NCI-H1092 treated with DMSO at 0.1 percent for 48 hours (cell line): ENCODE measurements at regions not wholly inside any gene's neighbourhood (a gene's known extent, or its start where the extent isn't known, plus 50 kb on each side); places are given as distances from the start of the nearest gene placed in this dataset.
"Not testable (repeated sequence)": the region's sequence is repeated elsewhere in the genome, so short reads cannot be mapped to it uniquely, and the experiment has no call there.

Experiments used
- DNase-seq: peaks from one replicate; lab custom pipeline; 2025; lab: John Stamatoyannopoulos, UW

DNA sequence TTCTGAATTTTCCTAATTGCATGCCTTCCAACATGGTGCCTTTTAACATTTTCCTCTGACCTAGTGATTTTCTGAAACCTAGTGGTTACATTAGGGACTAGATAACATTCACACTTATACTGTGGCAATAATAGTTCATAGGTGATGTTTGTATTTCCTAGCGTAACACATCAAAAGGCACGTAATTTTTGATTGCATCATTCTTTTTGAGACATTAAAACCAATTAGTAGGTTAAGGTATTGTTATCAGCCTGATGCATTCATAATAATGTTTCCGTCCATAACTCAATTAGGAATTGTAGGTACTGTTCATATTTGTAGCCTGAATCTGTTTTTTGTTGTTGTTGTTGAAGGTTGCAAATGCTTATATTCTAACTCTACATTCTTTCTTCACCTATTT lies 192.4 kb downstream of the ANXA1 start:
- DNase-seq: no peak

DNA sequence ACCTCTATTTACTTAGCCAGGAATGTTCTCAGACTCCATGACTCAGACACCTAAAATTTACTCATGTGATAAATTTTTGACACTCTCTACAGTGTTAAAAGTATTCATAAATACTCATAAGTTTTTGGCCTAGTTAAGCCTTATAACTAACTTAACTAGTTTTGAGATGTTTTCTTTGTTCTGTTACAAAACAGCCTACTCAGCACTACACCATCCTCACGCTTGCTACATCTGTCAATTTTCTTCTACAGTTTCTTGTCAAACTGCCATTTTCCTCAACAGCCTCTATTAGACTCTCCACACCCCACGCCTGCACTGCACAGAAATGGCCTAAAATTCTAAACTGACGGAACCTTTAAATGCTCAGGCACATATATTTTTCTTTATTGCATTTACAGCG lies 195.5 kb downstream of the ANXA1 start:
- no peak for DNase-seq

DNA sequence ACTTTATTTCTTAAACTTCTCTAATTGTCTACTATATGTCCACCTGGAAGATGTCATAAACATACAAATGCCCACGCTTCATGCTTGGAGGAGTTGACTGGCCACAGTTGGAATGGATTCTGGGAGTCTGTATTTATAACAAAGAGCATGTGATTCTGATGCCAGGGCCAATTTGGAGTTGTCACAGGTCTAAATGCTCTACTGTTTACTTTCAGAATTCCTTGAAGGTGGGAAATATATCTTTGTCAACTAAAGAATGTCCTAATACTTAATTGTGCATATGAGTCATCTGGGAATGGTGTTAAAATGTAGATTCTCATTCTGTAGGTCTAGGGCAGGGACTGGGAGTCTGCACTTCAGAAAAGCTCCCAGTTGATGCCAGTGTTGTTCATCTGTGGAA lies 196.1 kb downstream of the ANXA1 start:
- DNase-seq: no peak

DNA sequence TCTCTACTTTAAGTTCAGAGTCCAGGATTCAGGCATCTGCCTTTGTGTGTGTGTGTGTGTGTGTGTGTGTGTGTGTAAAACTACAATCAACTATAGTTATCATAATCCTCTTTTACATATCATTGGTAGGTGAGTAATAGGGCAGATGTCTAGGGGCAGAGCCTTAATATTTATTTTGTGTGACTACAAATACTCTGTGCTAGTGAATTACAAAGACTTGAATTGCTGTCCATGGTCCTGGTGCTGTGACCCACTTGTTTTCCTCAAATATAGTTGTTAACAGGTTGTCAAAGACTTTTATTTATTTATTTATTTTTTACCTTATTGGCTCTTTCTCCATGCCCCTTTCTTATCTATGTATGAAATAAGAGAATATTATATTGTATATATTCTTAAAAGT lies 196.8 kb downstream of the ANXA1 start:
- DNase-seq: no peak

DNA sequence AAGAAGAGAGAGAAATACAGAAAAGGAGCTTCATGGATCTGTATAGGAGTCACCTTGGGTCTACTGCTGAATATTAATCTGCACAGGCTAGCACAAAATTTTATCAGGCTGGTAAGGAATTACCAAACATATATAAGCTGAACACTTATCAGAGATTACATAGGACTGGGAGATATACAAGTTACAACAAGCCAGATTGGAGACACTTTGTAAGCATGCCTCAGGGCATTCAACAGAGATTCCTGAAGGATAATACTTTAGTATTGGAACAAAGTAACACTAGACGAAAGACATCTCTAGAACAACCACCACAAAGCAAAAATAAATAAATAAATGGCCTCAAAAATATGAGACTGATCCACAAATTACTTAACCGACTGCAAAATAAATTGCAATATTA lies 197.8 kb downstream of the ANXA1 start:
- no peak for DNase-seq

DNA sequence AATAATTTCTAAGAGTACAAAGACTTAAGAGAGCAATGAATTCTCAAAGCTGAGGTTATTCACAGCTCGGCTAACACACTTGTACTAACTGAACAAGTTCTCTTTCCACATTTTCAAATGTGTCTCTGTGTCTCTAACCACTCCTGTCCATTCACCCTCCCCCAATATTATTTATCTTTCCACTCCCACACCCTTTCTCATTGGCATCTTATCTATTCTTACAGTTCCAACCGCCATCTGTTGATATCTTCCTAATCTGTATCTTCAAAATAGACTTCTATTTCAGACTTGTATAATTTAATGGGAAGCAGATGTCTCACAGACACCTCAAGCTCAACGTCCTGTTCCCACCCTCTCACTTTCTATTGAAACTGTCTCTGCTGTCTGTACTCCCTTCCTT lies 205.9 kb downstream of the ANXA1 start:
- DNase-seq: no peak

DNA sequence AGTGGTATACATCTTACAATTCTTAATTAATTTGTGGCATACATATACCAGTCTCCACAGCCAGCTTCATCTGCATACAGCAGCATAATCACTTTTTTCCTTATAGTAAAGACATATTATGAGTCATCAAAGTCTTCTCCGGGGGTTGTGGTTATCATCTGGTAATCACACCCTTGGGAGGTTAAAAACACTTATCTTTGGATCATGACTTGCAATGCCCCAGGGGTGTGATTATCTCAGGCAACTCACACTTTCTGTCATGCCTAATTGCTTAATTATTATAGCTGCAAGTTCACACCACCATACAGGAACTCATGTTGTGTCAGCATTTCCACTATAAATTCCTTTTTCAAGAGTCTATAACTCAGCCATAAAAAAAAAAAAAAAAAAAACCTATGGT lies 218.4 kb downstream of the ANXA1 start:
- no peak for DNase-seq

DNA sequence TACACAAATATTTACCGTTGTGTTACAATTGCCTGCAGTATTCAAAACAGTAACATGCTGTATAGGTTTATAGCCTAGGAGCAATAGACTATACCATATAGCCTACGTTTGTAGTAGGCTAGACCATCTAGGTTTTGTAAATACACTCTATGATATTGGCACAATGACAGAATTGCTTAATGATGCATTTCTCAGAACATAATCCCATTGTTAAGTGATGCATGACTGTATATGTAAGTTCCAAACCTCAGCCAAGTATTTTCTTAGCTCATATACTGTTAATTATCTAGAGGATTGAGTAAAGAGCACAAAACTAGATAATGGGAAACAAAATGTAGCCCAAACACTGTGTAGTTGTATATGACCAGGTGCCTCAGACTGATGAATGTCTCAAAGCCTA lies 220.1 kb downstream of the ANXA1 start:
- DNase-seq: peak; percentile 7

DNA sequence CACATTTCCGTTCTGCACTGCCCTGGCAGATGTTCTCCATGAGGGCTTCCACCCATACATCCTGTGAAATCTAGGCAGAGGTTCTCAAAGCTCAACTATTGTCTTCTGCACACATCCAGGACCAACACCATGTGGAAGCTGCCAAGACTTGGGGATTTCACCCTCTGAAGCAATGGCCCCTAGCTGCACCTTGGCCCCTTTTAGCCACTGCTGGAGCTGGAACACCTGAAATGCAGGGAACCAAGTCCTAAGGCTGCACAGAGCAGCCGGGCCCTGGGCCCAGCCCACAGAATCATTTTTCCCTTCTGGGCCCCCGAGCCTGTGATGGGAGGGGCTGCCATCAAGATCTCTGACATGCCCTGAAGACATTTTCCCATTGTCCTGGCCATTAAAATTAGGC lies 228.7 kb downstream of the ANXA1 start:
- no peak for DNase-seq

DNA sequence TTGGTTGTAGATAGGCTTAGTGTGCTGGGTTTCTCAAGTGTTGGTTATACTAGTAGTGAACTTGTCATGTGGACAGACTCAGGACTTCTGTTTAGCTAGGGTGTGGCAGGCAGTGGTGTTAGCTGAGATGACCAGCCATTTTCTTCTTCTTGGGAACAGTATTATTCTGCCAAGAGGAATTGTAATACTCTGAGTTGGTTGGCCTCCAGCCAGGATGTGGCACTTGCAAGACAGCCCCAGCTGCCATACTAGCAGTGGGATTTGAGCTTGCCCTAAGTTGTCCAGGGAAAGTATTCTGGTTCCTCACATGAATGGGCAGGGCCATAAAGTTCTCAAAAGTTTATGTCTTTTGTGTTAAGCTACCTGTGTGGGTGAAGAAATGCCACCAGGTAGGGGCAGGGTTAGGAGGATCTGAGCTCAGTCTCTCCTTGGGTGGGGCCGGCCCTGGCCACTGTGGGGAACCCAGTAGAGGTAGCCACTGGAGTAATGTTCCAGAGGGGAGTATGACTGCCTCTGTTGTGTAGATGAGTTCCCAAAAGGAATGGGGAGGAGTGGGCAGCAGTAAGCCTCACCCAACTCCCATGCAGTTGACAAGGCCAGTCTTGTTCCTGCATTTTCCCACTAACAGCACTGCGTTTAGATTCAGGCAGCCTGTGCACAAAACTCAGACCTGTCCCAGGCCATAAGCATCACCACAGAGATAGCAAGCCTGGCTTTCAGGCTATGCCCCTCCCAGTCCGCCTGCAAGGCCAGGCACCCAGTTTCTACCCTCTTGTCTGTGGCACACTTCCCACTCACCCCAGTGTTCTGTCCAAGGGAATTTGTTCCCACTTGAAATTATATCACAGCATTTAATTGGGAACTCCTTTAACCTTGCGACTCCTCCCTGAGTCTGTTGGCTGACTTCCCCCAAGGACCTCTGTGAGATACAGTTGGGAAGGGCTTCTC lies 250.7 kb downstream of the ANXA1 start:
- no peak for DNase-seq

DNA sequence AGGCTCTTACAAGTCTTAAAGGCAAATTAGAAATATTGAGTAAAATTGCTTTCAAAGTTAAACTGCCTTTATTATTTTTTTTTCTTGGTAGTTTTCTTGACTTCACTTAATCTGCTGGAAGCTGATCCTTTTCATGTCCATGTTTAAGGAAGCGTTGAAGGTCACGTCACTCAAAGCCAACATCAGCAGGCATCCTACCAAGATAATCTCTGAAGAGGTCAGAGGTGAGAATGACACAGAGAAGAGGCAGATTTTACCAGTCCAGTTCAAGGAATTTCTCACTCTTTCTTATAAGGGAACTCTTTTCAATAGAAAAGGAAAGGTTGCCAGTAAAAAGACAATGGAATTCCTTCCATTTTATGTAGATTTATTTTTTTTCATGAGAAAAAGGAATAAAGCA lies 259.8 kb downstream of the ANXA1 start:
- DNase-seq: no peak

DNA sequence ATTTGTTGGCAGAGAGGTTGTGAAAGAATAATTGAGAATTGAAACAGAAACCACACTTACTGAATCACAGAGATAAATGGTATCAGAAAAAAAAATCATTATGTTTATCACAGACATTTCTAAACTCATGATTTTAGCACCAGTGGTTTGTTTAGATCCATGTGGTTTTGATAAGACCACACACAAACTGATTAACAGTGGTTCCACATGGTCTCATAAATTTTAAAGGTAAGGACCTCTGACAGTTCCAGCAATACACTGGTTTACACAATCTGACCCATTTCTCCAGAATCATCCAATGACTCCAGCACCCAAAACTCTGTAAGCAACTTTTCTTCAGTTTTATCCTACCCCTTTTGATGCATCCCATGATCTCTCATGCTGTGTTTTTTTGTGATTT lies 261.2 kb downstream of the ANXA1 start:
- no peak for DNase-seq

DNA sequence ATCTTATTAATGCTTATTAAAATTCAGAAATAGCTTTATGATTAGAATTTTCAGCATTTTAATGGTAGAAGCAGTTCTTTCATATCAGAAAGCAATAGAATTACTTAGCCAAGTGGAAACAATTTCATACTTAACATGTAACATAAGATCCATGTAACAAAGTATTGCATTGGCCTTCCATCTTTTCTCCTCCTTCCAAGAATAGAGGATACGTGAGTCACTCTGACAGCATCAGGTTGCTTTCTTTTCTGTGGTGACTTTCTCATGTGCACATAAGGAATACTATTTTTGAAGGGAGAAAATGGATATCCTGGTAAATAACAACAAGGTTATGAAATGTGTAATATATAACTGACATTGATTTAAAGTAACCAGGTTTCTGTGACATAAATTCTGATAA lies 272.2 kb downstream of the ANXA1 start:
- DNase-seq: no peak

DNA sequence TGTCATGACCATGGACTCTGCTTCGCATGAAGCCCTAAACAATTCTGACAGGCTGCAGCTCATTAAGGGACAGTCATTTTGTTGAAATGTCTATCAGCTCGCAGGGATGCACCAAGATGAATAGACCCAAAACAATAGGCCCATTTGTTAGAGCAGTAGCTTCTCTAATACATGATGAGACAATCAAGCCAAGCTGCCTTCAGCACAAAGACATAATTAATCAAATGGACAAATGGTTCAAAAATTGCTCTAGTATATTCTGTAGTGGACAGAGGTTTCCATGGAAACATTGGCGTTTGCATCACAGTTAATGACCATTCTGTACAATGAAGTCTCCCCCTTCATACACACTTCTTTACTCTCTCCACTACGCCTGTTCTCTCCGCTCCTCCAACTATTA lies 274.6 kb downstream of the ANXA1 start:
- DNase-seq: peak; percentile 27

DNA sequence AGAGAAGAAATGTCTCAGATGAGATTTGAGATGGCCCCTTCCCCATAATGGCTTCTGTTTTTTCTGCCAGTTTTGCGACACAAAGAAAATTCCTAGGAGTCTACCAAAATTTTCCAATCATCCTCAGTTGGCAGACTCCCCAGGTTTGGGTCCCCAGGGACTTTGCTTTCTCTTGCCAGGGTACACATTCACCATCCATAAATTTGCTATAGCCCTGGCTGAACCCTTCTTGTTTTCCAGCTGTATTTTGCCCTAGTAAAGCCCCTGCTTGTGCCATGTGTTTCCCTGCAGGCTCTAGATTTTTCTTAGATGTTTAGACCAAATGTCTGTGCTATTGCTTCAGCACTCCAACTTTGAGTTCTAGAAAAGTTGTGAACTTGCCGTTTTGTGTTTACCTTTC lies 283.2 kb downstream of the ANXA1 start:
- DNase-seq: peak; percentile 68

DNA sequence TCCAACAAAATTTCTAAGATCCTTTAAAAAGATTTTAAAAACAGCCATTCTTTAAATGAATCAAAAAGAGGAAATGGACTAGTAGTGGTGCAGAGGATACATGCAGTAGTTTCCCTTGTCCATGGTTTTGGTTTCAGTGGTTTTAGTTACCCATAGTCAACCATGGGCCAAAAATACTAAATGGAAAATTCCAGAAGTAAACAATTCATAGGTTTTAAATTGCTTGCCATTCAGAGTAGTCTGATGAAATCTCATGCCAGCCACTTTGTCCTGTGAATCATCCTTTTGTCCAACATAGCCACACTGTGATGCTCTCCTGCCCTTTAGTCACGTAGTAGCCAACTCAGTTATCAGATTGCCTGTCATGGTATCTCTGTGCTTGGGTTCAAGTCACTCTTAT lies 286.1 kb downstream of the ANXA1 start:
- no peak for DNase-seq

DNA sequence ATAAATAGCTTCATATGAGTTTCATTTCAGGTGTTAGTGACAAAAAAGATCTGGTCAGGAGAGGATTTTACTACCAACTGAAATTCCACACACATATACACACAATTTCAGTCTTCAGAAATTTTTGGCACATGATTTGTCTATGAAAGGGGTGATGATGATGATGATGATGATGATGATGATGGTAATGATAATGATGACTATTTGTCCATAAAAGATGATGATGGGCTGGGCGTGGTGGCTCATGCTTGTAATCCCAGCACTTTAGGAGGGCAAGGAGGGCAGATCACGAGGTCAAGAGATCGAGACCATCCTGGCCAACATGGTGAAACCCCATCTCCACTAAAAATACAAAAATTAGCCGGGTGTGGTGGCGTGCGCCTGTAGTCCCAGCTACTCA lies 288.2 kb downstream of the ANXA1 start:
- DNase-seq: not testable (repeated sequence)

DNA sequence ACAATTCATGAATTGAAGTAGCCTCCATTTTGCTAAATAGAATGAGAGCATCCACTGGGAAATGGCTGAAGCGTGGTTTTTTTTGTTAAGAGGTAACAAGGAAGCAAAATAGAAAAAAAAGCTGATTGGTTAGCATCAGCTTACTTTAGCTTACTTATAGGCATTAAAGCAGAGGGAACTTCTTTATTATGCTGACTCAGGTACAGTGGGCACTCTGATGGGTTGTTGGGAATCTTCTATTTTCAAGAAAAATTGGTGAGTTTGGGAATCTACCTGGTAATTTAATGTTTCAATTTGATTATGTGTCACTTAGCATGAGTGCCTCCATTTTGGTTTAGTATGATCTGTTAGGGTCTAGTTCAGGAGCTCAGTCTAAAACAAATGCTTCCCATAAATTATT lies 289.6 kb downstream of the ANXA1 start:
- DNase-seq: no peak

DNA sequence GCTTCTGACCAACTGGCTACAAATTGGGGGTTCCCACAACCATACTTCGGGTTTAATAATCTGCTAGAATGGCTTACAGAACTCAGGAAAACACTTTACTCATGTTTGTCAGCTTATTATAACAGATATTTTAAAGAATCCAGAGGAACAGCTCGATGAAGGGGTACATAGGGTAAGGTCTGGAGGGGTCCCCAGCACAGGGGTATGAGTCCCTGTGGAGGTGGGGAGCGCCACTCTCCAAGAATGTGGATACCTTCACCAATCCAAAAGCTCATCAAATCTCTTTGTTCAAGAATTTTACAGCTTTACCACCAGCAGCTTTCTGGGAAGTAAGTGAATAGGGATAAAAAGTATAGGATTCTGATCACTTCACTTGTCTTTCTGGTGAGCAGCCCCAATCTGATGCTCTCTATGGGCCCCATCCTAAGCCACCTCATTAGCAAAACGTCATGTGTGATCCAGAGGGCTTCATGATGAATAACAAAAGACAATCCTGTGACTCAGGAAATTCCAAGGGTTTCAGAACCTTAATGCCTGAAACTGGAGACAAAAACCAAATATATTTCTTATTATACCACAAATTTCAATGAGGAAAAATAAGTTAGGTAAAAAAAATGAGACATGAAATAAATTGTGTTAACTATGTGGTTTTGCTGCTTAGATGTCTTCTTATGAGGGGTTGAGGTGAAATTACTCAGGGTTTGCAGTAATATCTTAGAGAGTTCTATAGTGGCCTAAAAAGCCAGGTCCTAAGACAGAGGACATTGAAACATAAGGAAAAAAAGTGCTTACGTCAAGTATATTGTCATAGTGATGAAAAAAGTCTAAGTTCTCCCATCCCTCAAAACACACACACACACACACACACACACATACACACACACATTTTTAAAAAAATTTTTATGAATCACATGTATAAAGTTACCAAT lies 290.5 kb downstream of the ANXA1 start:
- no peak for DNase-seq

DNA sequence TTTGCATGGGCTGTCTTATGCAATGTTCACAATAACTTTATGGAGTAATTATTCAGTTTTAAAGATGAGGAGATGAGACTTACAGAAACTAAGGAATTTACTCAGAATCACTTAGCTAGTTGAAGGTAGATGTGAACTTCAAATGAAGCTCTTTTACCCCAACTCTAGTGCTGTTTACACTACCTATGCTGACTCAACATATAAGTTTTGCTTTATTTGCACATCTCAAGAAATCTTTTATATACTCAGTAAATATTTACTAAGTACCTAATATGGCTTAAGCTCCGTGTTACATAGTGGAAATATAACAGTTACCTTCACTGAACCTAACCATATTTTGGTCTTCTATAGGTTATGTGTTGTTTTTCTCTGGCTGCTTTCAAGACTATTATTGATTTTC lies 293.2 kb downstream of the ANXA1 start:
- no peak for DNase-seq

DNA sequence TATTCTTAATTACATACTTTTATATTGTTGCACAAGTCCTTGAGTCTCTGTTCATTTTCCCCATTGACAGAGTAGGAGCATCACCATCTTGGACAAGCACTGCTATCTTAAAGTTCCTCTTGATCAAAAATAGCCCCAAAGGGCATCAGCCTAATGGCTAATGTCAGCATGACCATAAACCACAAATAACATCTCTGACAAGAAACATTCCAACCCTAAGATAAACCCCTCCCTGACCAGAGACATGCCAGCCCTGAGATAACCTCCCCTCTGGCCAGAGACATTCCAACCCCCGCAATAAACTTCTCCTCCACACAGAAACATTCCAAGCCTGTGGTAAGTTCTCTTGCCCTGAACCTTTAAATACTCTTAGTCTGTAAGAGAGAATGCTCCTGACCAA lies 293.7 kb downstream of the ANXA1 start:
- DNase-seq: not testable (repeated sequence)

DNA sequence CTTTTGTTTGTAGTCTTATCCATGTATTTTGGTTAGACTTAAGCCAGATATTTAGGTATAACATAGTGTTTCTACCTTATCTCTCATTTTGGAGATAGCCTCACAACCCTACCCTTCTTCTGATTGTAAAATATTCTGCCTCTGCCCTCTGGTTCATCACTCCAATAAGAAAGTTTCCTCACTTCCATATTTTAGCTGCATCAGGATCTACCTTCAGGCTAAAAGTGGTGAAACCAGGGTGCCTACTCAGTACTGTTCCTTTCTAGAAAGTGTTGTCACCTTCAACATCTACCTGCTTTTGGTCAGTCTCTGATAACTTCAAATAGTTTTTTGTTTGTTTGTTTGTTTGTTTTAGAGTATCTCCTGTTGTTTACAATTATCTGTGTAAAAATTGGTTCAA lies 294.6 kb downstream of the ANXA1 start:
- no peak for DNase-seq

DNA sequence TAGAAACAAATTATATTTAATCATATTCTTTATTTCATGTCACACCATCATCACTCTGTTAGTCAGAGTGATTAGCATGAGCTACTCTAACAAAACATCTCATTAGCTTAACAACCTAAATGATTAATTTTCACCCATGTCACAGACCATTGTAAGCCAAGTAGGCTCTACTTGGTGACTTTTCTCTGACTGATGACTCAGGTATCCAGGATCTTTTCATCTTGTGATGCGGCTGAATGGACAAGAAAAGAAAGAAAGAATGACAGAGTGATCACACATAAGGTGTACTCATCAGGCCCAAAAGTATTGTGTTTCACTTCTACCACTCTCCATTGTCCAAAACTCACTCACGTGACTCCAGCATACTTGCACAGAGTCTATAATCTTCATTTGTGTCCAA lies 299.3 kb downstream of the ANXA1 start:
- DNase-seq: no peak
